Epithelial cell of proximal tubule (primary cell): ENCODE measurements at regions not wholly inside any gene's neighbourhood (a gene's known extent, or its start where the extent isn't known, plus 50 kb on each side); places are given as distances from the start of the nearest gene placed in this dataset.
"Not testable (repeated sequence)": the region's sequence is repeated elsewhere in the genome, so short reads cannot be mapped to it uniquely, and the experiment has no call there.

Experiments used
- DNase-seq: peaks from one replicate; pipeline ENCODE4 v3.0.0-alpha.2; 2011; ENCODE audit warnings: low read depth
- H3K4me3 ChIP-seq: 2 replicates; pipeline ENCODE4 v1.5.1; 2011; ENCODE audit warnings: low read depth, mild to moderate bottlenecking, low read length
- CTCF ChIP-seq: conservative IDR thresholded peaks from 2 replicates; pipeline ENCODE4 v1.5.1; 2012; ENCODE audit warnings: low read depth, mild to moderate bottlenecking, low read length

- no peak for DNase-seq
- no peak for TF ChIP-seq CTCF
- no peak overlapping the region for H3K4me3 ChIP-seq
Measured at GRCh38 chr1:101121975-101122374, 96.4 kb upstream of the DPH5 start.

GRCh38 chr1:101121504-101121903 lies 95.9 kb upstream of the DPH5 start:
- no peak for DNase-seq
- H3K4me3 ChIP-seq, result no peak overlapping the region
- TF ChIP-seq CTCF, result no peak

- DNase-seq, result no peak
- no peak overlapping the region for H3K4me3 ChIP-seq
- no peak for TF ChIP-seq CTCF
Measured at GRCh38 chr1:101120868-101121267, 95.3 kb upstream of the DPH5 start.

GRCh38 chr1:101119289-101119688 lies 93.7 kb upstream of the DPH5 start:
- TF ChIP-seq CTCF, result no peak
- no peak overlapping the region for H3K4me3 ChIP-seq
- DNase-seq, result no peak

- no peak for DNase-seq
- TF ChIP-seq CTCF, result no peak
- H3K4me3 ChIP-seq, result no peak overlapping the region
Measured at GRCh38 chr1:101116006-101116405, 90.4 kb upstream of the DPH5 start.

- no peak for TF ChIP-seq CTCF
- DNase-seq, result no peak
- no peak overlapping the region for H3K4me3 ChIP-seq
Measured at GRCh38 chr1:101115112-101115511, 89.5 kb upstream of the DPH5 start.

- not testable (repeated sequence) for H3K4me3 ChIP-seq, DNase-seq
Measured at GRCh38 chr1:101114128-101114527, 88.5 kb upstream of the DPH5 start.
